NCI-H526 (cell line): ENCODE measurements at regions not wholly inside any gene's neighbourhood (a gene's known extent, or its start where the extent isn't known, plus 50 kb on each side); places are given as distances from the start of the nearest gene placed in this dataset.

ENCODE experiments used
- DNase-seq, 2 experiments: peaks; one replicate each; lab custom pipeline; 2025; lab: John Stamatoyannopoulos, UW

- DNase-seq, result no peak
Measured at GRCh38 chr16:8374586-8375231, 215.6 kb downstream of the TMEM114 start.

DNA sequence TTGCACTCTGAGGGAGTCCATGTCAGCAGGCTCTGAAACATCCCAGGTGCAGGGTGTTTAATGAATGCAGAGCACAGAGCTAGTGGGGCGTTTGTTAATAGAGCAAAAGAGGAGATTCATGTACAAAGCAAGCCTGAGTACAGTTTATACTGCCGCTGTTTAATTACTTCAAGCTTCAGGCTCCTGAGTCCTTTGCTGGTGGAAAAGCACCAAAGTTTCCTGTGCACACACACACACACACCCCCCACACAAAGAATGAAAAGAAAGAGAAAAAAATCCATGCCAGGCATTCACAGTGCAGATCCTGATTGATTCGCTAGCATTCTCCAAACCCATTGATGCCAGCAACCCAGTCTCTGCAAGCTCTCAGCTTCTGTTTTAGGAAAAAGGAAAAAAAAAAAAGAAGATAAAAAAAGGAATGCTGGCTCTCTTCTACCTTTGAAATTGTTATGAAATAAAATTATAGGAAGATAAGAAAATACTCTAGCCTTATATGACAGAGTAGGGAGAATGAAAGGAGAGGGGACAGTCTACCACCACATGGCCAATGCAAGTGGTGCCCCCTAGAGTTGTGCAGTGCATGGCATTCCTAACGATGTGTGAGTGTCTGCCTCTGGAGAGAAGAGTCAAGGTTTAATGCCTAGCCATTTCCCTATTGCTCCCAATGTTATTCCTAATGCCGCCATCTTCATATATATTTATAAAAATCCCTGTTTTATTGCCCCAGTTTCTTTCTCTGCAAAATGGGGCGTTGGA is 216.5 kb downstream of the TMEM114 start:
- DNase-seq, result no peak

- DNase-seq, result no peak
Measured at GRCh38 chr16:8372141-8372540, 218.2 kb downstream of the TMEM114 start.

DNA sequence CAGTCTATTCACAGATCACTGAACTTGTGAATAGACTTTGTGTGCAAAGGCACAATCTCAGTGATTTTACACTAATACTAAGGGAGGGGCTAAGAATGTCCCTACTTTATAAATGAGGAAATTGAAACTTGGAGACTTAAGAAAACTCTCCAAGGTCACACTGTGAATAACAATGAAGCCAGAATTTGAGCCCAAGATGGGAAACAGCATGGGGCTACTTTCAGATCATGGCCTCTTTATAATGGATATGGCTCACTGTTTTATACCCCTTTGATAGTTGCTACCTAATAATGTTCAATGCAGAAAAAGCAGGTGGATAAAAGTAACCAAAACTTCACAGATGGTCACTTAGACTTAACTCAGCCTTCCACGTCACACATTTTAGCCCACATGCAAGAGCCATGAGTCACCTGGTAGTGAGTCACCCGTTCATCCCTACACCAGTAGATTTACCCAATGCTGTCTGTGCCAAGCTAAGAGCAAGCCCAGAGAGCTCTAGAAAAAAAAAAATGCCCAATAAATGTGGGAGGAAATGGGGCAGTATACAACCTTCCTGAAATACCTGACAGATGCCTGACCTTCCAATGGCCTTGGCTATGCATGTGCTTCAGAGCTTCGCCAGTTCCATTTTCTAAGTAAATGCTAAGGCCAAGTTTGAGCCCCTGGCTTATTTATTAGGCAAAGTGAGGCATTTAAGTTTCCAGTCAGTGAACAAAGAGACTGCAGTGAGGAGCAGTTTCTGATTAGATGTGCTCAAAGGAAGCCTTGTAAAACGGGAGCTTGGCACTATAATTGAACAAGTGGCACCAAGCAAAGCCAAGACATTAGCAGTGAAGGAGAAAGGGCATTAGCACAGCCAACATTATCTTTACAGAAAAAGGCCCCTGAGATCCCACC is 219.7 kb downstream of the TMEM114 start:
- DNase-seq, result no peak

DNA sequence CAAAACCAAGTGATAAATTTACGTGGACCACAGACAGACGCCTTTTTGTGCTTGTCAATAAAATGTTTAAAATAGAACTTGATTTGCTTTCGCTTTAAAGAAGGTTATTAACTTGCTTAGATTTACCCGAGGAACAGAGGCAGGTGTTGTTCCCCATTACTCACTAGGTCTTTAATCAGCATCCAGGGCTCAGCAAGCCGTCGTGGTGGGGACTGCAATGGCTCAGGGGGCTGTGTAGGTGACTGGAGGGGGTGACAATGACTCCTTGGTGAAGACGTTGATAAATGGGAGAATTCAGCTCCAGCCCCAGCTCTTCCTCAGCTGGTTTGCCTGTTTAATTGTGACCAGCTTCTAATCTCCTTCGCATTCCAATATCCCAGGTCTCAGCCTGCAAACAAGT is 231.4 kb downstream of the TMEM114 start:
- no peak for DNase-seq

DNA sequence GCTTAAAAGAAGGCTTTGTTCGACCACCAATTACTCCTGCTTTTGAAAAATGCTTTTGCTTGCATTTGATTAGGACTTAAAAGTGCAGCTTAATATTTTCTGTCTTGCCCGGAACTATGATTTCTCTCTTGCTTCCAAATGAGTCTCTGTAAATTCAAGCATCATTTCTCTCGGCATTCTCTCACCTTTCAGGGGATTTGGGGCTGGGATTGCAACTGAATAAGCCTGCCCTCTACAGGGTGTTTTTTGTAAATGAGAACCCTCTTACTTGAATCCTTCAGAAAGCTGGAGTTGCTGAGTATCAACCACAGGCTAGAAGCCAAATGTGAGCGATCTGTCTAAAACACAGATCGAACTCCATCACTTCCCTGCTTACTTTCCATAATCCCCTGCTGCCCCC is 234.6 kb downstream of the TMEM114 start:
- DNase-seq, result peak in 1 of 2 experiments; percentile 3

DNA sequence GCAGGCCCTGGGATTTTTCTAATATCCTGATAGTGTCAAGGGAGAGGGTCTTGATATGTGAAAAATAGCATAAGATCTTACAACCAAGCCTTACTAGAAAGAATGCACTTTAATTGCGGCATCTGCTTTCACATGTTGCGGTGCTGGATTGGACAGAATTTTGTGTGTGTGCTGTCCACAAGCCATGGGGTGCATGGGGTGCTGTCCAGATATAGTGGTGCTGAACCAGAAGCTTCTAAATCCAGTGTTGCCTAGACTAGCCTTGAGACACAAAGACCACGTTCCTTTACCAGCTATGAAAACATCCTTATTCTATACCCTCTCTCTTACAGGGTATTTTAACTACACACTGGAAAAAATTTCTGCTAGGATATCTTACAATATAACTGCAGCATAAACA is 244.0 kb downstream of the TMEM114 start:
- DNase-seq, result no peak

DNA sequence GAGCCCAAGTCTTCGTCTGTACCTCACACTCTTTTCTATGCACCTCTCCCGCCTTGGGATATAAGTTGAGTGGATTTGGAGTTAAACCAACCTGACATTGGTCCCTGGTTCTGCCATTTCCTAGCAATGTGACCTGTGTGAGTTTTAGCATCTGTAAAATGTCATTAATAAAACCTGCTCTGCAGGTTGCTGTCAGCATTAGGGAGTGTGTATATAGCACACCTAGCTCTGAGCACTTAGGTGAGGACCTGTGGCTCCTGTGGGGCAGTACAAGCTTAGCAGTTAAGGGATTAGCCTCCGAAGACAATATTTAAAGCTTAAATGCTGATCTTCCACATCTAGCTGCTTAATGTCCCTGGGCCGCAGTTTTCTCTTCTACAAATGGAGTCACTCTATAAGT is 248.0 kb downstream of the TMEM114 start:
- no peak for DNase-seq

DNA sequence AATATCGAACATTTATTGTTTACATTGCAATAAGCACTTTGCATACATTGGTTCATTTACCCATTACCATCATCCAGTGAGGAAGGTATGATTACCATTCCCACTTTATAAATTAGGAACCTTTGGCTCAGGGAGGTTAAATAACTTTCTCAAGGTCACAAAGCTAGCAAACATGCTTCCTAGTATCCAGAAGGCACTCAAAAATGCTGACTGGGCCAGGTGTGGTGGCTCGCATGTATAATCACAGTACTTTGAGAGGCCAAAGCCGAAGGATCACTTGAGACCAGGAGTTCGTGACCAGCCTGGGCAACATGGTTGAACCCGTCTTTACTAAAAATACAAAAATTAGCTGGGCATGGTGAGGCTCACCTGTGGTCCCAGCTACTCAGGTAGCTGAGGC is 259.6 kb downstream of the TMEM114 start:
- DNase-seq, result no peak

- no peak for DNase-seq
Measured at GRCh38 chr16:8326232-8326631, 264.1 kb downstream of the TMEM114 start.

GRCh38 chr16:8323153-8323552 is 267.2 kb downstream of the TMEM114 start:
- no peak for DNase-seq

DNA sequence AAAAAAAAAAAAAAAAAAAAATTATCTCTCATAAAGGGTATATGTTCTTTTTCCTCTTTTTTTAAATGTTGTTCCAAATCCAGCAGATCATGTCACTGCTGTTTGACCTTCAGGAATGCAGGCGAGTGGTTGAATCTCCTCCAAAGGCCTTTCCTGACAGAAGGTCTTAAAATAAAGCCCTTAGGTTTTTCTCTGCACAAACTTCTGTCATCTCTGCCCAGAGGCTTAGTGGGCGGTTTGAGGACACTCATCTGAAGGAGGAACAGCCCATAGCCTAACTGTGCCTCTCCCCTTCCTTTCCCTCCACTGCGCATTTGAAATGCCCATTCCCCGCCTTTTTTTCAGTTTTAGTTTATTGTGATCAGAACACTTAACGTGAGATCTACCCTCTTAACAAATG is 270.2 kb downstream of the TMEM114 start:
- DNase-seq, result no peak

- no peak for DNase-seq
Measured at GRCh38 chr16:8310816-8311215, 279.5 kb downstream of the TMEM114 start.

DNA sequence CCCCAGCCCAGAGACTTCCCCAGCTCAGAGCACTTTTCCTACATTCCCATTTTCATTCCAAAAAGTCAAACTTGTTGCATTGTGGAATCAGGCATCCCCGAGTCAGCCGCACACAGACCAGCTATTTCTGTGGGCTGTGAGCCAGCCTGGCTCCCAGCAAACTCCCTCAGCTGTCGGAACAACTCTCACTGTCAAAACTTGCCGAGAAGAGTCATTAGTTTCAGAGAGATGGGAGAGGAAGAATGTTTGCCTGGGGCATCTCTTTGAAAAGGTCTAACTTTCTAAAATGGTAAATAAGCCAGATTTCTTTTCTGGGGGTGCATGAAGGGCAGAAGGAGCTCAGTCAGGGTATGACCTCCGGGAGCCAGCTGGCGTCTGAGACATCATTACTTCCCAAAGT is 280.0 kb downstream of the TMEM114 start:
- DNase-seq, result no peak

DNA sequence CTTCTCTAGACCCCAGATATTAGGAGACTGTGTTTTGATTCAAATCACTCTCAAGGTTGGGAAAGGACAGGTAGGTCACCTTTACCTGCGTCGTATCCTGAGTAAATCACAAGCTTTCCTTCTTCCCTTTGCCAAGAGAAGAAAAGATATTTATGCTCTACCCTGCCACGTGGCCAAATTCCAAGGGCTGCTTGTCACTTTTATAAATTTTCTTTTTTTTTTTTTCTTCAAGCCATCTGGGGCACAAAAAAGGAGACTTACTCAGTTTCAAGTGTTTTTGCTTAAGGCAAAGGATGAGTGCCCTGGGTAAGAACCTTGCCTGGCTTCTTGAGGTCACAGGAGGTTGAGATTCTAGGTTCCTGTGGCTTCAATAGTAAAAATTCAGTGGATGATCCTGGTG is 285.1 kb downstream of the TMEM114 start:
- DNase-seq, result no peak

DNA sequence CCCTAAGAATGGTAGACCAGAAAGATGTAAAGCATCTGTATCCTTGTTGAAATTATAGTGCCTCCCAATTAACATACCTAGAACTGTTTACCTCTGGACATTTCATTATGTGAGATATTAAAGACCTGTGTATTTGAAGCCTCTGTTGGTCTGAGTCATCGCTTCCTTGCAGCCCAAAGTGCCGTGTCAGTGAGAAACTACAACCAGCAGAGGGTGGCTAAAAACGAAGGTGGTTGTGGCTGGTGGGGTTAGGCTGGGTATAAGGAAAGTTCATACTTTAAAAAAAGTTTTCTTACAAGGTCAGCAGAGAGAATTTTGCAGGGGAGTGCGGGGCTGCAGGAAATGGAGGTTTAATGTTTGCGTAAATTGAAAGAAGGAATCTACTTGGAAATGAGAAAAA is 290.7 kb downstream of the TMEM114 start:
- no peak for DNase-seq

GRCh38 chr16:8295513-8296237 is 294.6 kb downstream of the TMEM114 start:
- no peak for DNase-seq

- DNase-seq, result no peak
Measured at GRCh38 chr16:8293413-8293812, 296.9 kb downstream of the TMEM114 start.

DNA sequence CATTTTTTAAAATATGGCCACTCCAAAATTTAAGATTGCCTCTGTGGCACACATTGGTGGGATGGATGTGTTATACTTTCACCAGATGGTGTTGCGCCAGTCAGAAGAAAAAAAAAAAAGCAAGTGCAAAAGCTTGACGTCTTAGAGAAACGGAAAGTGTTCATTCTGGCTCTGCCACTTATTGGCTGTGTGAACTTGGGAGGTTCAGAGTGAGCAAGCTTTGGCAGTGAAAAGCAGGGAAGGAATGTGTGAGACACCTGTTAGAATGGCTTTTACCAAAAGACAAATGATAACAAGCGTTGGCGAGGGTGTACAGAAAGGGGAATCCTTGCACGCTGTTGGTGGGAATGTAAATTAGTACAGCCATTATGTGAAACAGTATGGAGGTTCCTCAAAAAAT is 298.0 kb downstream of the TMEM114 start:
- no peak for DNase-seq

- no peak for DNase-seq
Measured at GRCh38 chr16:8286348-8286747, 304.0 kb downstream of the TMEM114 start.

DNA sequence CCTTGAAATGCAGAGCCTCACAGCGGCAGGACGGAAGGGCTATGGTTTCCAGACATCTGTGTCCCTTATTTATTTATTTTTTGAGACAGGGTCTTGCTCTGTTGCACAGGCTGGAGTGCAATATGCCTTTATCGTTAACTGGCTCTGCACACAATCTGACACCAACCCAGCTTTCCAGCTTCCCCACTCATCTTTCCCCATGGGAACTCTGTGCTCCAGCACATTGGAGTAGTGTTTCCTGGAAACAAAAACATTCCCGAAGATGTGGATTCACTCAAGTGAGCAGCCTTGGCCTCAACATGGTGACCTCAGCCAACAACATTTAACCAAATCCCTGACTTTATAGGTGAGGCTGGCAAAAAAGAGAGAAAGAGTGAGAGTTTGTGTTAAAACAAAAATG is 307.1 kb downstream of the TMEM114 start:
- no peak for DNase-seq

DNA sequence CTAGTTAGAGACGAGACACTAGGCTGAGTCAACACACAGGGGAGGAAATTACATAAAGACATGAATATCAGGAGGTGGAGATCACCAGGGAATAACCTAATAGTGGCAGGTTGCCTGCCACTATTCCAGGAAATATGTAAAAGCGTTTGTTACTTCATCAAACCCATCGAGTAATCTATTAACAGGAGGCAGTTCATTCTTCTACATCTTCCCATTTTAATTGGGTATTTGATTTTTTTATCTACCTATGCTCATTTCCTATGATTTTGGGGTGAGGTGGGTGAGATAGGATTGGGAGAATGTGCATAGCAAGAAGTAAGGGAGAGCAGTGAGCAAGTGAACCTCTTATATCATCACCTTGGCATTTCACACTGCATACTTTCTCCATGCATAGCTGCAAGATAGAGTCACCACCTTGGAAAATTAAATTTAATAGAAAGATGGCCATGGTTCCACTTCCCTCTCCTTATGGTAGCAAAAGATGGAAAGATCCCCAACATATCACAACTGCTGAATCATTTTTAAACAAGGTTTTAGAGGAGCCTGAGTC is 312.2 kb downstream of the TMEM114 start:
- no peak for DNase-seq
